ENCODE measurements at regions not wholly inside any gene's neighbourhood (a gene's known extent, or its start where the extent isn't known, plus 50 kb on each side); places are given as distances from the start of the nearest gene placed in this dataset.

GRCh38 chr20:59376998-59377397 is 76.6 kb downstream of the EDN3 start:
- H3K9me1 ChIP-seq (replicated peaks; ENCODE audit: control insufficient read depth, extremely low read depth, insufficient read depth, low read length), result no peaks in the 10 kb centered on the region
- FAIRE-seq (no peak), DNase-seq (ENCODE audit: low read depth, low spot score) (no peak)
- TF ChIP-seq MYC (IDR thresholded peaks at IDR 0.05; ENCODE audit: low read depth, low read length) (no peak), POLR2AphosphoS5 (IDR thresholded peaks at IDR 0.05; ENCODE audit: insufficient read depth, low read depth, low read length) (no peak), MAX (IDR thresholded peaks at IDR 0.05; ENCODE audit: insufficient read depth, insufficient read length) (no peak)
- no peaks in the 10 kb centered on the region for H3K36me3 ChIP-seq (ENCODE audit: control insufficient read depth in 2 of 2, extremely low read depth in 1 of 2, insufficient read depth in 2 of 2, low read length in 2 of 2)
- no peak overlapping the region for H3K4me2 ChIP-seq (ENCODE audit: insufficient read depth, low read length)
- H3K9me3 ChIP-seq (replicated peaks; ENCODE audit: control insufficient read depth, insufficient read depth, low read length), result no peaks in the 10 kb centered on the region
- H3K4me1 ChIP-seq (ENCODE audit: control insufficient read depth, extremely low read depth, insufficient read depth, low read length), result no peaks in the 10 kb centered on the region
- no peak overlapping the region for H3K27ac ChIP-seq (ENCODE audit: insufficient read depth, low read depth, low read length)
- CTCF ChIA-PET, result no interaction called here
- H3K79me2 ChIP-seq (ENCODE audit: control insufficient read depth, insufficient read depth, low read length), result no peaks in the 10 kb centered on the region
- intact Hi-C loops (cut with micrococcal nuclease), result no loop called here
- no peak overlapping the region for H3K4me3 ChIP-seq (replicated peaks in 1 of 3; ENCODE audit: insufficient read depth in 1 of 3, low read depth in 1 of 3, low read length in 3 of 3)
- dilution Hi-C loops (cut with MboI; ENCODE audit: extremely low pct_ligation_motif_present, low sequenced_read_pairs), result no loop called here
- POLR2A ChIA-PET, result no interaction called here
- no peak overlapping the region for H3K9ac ChIP-seq (replicated peaks; ENCODE audit: extremely low read depth, insufficient read depth, low read length)
- no peak overlapping the region for H2AFZ ChIP-seq (ENCODE audit: low read depth, low read length)
- no peaks in the 10 kb centered on the region for H3K27me3 ChIP-seq (ENCODE audit: control insufficient read depth in 2 of 2, insufficient read depth in 2 of 2, low read length in 2 of 2)
- no TSS peak for BruUV-seq (replicated peaks)
- no peaks in the 10 kb centered on the region for H4K20me1 ChIP-seq (replicated peaks; ENCODE audit: control insufficient read depth, extremely low read depth, insufficient read depth, low read length)

GRCh38 chr20:59377842-59378241 is 77.4 kb downstream of the EDN3 start:
- Histone ChIP-seq H3K4me3 (replicated peaks in 1 of 3; ENCODE audit: insufficient read depth in 1 of 3, low read depth in 1 of 3, low read length in 3 of 3) (no peak overlapping the region), H4K20me1 (replicated peaks; ENCODE audit: control insufficient read depth, extremely low read depth, insufficient read depth, low read length) (no peaks in the 10 kb centered on the region), H3K9me1 (replicated peaks; ENCODE audit: control insufficient read depth, extremely low read depth, insufficient read depth, low read length) (no peaks in the 10 kb centered on the region), H3K4me1 (ENCODE audit: control insufficient read depth, extremely low read depth, insufficient read depth, low read length) (no peaks in the 10 kb centered on the region), H3K79me2 (ENCODE audit: control insufficient read depth, insufficient read depth, low read length) (no peaks in the 10 kb centered on the region), H3K9me3 (replicated peaks; ENCODE audit: control insufficient read depth, insufficient read depth, low read length) (no peaks in the 10 kb centered on the region), H3K4me2 (ENCODE audit: insufficient read depth, low read length) (no peak overlapping the region), H3K27ac (ENCODE audit: insufficient read depth, low read depth, low read length) (no peak overlapping the region), H3K9ac (replicated peaks; ENCODE audit: extremely low read depth, insufficient read depth, low read length) (no peak overlapping the region), H3K36me3 (ENCODE audit: control insufficient read depth in 2 of 2, extremely low read depth in 1 of 2, insufficient read depth in 2 of 2, low read length in 2 of 2) (no peaks in the 10 kb centered on the region), H3K27me3 (ENCODE audit: control insufficient read depth in 2 of 2, insufficient read depth in 2 of 2, low read length in 2 of 2) (no peaks in the 10 kb centered on the region), H2AFZ (ENCODE audit: low read depth, low read length) (no peak overlapping the region)
- dilution Hi-C loops (cut with MboI; ENCODE audit: extremely low pct_ligation_motif_present, low sequenced_read_pairs), result no loop called here
- no TSS peak for BruUV-seq (replicated peaks)
- POLR2A ChIA-PET, result no interaction called here
- TF ChIP-seq JUN (IDR thresholded peaks at IDR 0.05; ENCODE audit: borderline replicate concordance, insufficient read depth, insufficient read length, low read depth), result no peak
- TF ChIP-seq FOS (IDR thresholded peaks at IDR 0.05; ENCODE audit: borderline replicate concordance, insufficient read depth, low read length), result no peak
- TF ChIP-seq MAX (IDR thresholded peaks at IDR 0.05; ENCODE audit: insufficient read depth, insufficient read length), result no peak
- no peak for TF ChIP-seq POLR2AphosphoS5 (IDR thresholded peaks at IDR 0.05; ENCODE audit: insufficient read depth, low read depth, low read length)
- TF ChIP-seq MYC (IDR thresholded peaks at IDR 0.05; ENCODE audit: low read depth, low read length), result no peak
- TF ChIP-seq POLR2A (IDR thresholded peaks at IDR 0.05; ENCODE audit: low read depth, low read length), result no peak
- TF ChIP-seq EZH2 (IDR thresholded peaks at IDR 0.05; ENCODE audit: borderline replicate concordance, low read depth, low read length, severe bottlenecking), result no peak
- TF ChIP-seq CTCF (IDR thresholded peaks at IDR 0.05; ENCODE audit: extremely low read depth in 1 of 2, insufficient read depth in 1 of 2, low read depth in 1 of 2, low read length in 2 of 2), result no peak
- no peak for TF ChIP-seq GATA2 (IDR thresholded peaks at IDR 0.05; ENCODE audit: insufficient read depth, insufficient read length, low read depth, low read length)
- intact Hi-C loops (cut with micrococcal nuclease), result no loop called here
- FAIRE-seq (no peak), DNase-seq (ENCODE audit: low read depth, low spot score) (no peak)
- CTCF ChIA-PET, result no interaction called here

Data from endothelial cell of umbilical vein (primary cell).